OCI-LY7 (cell line): ENCODE measurements at regions not wholly inside any gene's neighbourhood (a gene's known extent, or its start where the extent isn't known, plus 50 kb on each side); places are given as distances from the start of the nearest gene placed in this dataset.

Experiments
- CTCF ChIP-seq: fragments of 200-600 bp; sonication (generic); conservative IDR thresholded peaks from 2 replicates; pipeline ENCODE4 v1.5.1; 2014; ENCODE audit warnings: mild to moderate bottlenecking, antibody characterized with exemption, low read length, moderate library complexity, mixed read lengths
- EZH2phosphoT487 ChIP-seq: fragments of 200-600 bp; sonication (generic); IDR thresholded peaks from 2 replicates; pipeline ENCODE4 v1.6.1; 2018; ENCODE audit warnings: low read depth, borderline replicate concordance, mild to moderate bottlenecking, mixed run types, antibody characterized with exemption, low read length, moderate library complexity, mixed read lengths

DNA sequence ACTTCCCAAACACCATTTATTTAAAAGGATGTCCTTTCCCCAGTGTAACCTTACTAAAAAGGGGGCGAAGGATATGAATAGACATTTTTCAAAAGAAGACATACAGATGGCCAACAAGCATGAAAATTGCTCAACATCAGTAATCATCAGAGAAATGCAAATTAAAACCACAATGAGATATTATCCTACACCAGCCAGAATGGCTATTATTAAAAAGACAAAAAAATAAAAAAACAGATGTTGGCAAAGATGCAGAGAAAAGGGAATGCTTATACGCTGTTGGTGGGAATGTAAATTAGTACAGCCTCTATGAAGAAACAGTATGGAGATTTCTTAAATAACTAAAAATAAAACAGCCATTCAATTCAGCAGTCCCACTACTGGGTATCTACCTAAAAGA, 142.3 kb upstream of the NT5C1B start:
- TF ChIP-seq CTCF (no peak), EZH2phosphoT487 (no peak)
